HCT116 (cell line): ENCODE measurements at regions not wholly inside any gene's neighbourhood (a gene's known extent, or its start where the extent isn't known, plus 50 kb on each side); places are given as distances from the start of the nearest gene placed in this dataset.

Source experiments
- ATAC-seq: fragments of 200-7000 bp; cut with Tn5 transposase; 2 replicates; pipeline ENCODE4 v1.9.1; 2020; ENCODE audit warnings: mild to moderate bottlenecking, moderate library complexity
- BruUV-seq: library from RNA; stranded (reverse); fragments of 400-500 nt; replicated peaks from 2 replicates; lab custom pipeline; 2021; lab: Mats Ljungman, UMichigan
- CTCF ChIA-PET: fragments of 300-600 bp; sonication (Branson Sonifier 250); formaldehyde crosslinking; loops from one replicate; lab custom pipeline; 2021; ENCODE audit warnings: antibody characterized with exemption; lab: Charles Lee
- POLR2A ChIA-PET: fragments of 300-600, 350-600 bp; sonication (Branson Sonifier 250); formaldehyde crosslinking; loops from one replicate; lab custom pipeline; 2021; ENCODE audit warnings: antibody characterized with exemption; lab: Charles Lee
- RAD21 ChIA-PET, 2 experiments: fragments of 300-600 bp; sonication (Branson Sonifier 250); formaldehyde crosslinking; loops; one replicate each; lab custom pipeline; 2023; ENCODE audit warnings: low total read pairs in 2 of 2; ENCODE audit not compliant: uncharacterized antibody in 2 of 2, unreplicated experiment in 2 of 2, low non-redundant PET in 1 of 2; lab: Charles Lee
- DNase-seq: peaks from one replicate; pipeline ENCODE4 v3.0.0-alpha.2; 2010; ENCODE audit warnings: low read depth, low spot score
- H2AFZ ChIP-seq: fragments of 200-600 bp; shearing (Covaris generic), sonication (generic); 2 replicates; pipeline ENCODE4 v1.6.1; 2017; ENCODE audit warnings: low read depth, mixed run types, mixed read lengths, antibody characterized with exemption, low read length; ENCODE audit not compliant: poor library complexity, severe bottlenecking
- H3K27ac ChIP-seq: 2 replicates; pipeline ENCODE4 v1.5.1; 2012; ENCODE audit warnings: low read depth, low read length
- H3K27me3 ChIP-seq: fragments of 200-600 bp; sonication (generic); 2 replicates; pipeline ENCODE4 v1.6.1; 2016; ENCODE audit warnings: mixed run types, low read length, mixed read lengths; ENCODE audit not compliant: insufficient read depth
- H3K36me3 ChIP-seq, 2 experiments: fragments of 200-500 bp in 1 of 2; fragments of 200-600 bp in 1 of 2; sonication (Bioruptor generic) in 1 of 2; sonication (generic) in 1 of 2; 2 replicates each; pipeline versions ENCODE4 v1.5.1 to v1.6.1; 2014 to 2016; ENCODE audit warnings: low read length in 2 of 2, inconsistent platforms in 1 of 2, mixed read lengths in 1 of 2, mixed run types in 1 of 2; ENCODE audit not compliant: insufficient read depth in 2 of 2, control insufficient read depth in 1 of 2
- H3K4me1 ChIP-seq, 2 experiments: fragments of 200-600 bp in 1 of 2; sonication (generic) in 1 of 2; 2 replicates each; pipeline versions ENCODE4 v1.5.1 to v1.6.1; 2012 to 2017; ENCODE audit warnings: low read length in 2 of 2, inconsistent platforms in 1 of 2, mild to moderate bottlenecking in 1 of 2, mixed read lengths in 1 of 2, mixed run types in 1 of 2, moderate library complexity in 1 of 2; ENCODE audit not compliant: insufficient read depth in 2 of 2, control insufficient read depth in 1 of 2
- H3K4me2 ChIP-seq: fragments of 200-600 bp; sonication (generic); 2 replicates; pipeline ENCODE4 v1.6.1; 2017; ENCODE audit warnings: mixed run types, low read length, mixed read lengths
- H3K4me3 ChIP-seq, 2 experiments: fragments of 200-600 bp in 1 of 2; sonication (generic) in 1 of 2; replicated peaks in 1 of 2; 2 replicates each; pipeline ENCODE4 v1.5.1; 2011 to 2016; ENCODE audit warnings: low read length in 2 of 2, control low read depth in 1 of 2, low read depth in 1 of 2, mild to moderate bottlenecking in 1 of 2, mixed read lengths in 1 of 2, mixed run types in 1 of 2
- H3K79me2 ChIP-seq: fragments of 200-600 bp; sonication (generic); 2 replicates; pipeline ENCODE4 v1.6.1; 2017; ENCODE audit warnings: mild to moderate bottlenecking, mixed run types, low read length, moderate library complexity, mixed read lengths; ENCODE audit not compliant: insufficient read depth
- H3K9ac ChIP-seq: fragments of 200-600 bp; sonication (generic); 2 replicates; pipeline ENCODE4 v1.6.1; 2016; ENCODE audit warnings: low read length, mixed read lengths
- H3K9me2 ChIP-seq: fragments of 200-600 bp; sonication (generic), shearing (Covaris generic); 2 replicates; pipeline ENCODE4 v1.6.1; 2017; ENCODE audit warnings: mixed run types, mild to moderate bottlenecking, moderate library complexity; ENCODE audit not compliant: insufficient read depth
- H3K9me3 ChIP-seq, 2 experiments: fragments of 200-500 bp in 1 of 2; fragments of 200-600 bp in 1 of 2; sonication (Bioruptor generic) in 1 of 2; sonication (generic) in 1 of 2; 2 replicates each; pipeline ENCODE4 v1.6.1; 2014 to 2017; ENCODE audit warnings: low read length in 2 of 2, mixed read lengths in 2 of 2, inconsistent platforms in 1 of 2, low read depth in 1 of 2, mild to moderate bottlenecking in 1 of 2, mixed run types in 1 of 2, moderate library complexity in 1 of 2; ENCODE audit not compliant: control insufficient read depth in 1 of 2, insufficient read depth in 1 of 2
- H4K20me1 ChIP-seq: fragments of 200-600 bp; sonication (generic), shearing (Covaris generic); 2 replicates; pipeline ENCODE4 v1.6.1; 2017; ENCODE audit warnings: mixed run types, mild to moderate bottlenecking, moderate library complexity; ENCODE audit not compliant: insufficient read depth
- CEBPB ChIP-seq: IDR thresholded peaks from 2 replicates; pipeline ENCODE4 v1.6.1; 2012; ENCODE audit warnings: low read depth
- ELF1 ChIP-seq: IDR thresholded peaks from 2 replicates; pipeline ENCODE4 v1.6.1; 2012; ENCODE audit warnings: low read depth, borderline replicate concordance
- EZH2 ChIP-seq: fragments of 200-600 bp; sonication (generic); IDR thresholded peaks from 2 replicates; pipeline ENCODE4 v1.6.1; 2017; ENCODE audit warnings: antibody characterized with exemption, mixed run types
- EZH2phosphoT487 ChIP-seq: fragments of 200-600 bp; IDR thresholded peaks from 2 replicates; pipeline ENCODE4 v1.6.1; 2018; ENCODE audit warnings: antibody characterized with exemption, borderline replicate concordance
- FOSL1 ChIP-seq: IDR thresholded peaks from 2 replicates; pipeline ENCODE4 v1.6.1; 2012; ENCODE audit warnings: low read depth
- RAD21 ChIP-seq: IDR thresholded peaks from 2 replicates; pipeline ENCODE4 v1.6.1; 2012; ENCODE audit warnings: low read depth, mild to moderate bottlenecking
- SIN3A ChIP-seq: IDR thresholded peaks from 2 replicates; pipeline ENCODE4 v1.6.1; 2012; ENCODE audit warnings: low read depth
- SP1 ChIP-seq: IDR thresholded peaks from 2 replicates; pipeline ENCODE4 v1.6.1; 2012; ENCODE audit warnings: low read depth
- SRF ChIP-seq: IDR thresholded peaks from 2 replicates; pipeline ENCODE4 v1.6.1; 2012; ENCODE audit warnings: low read depth
- TCF7L2 ChIP-seq: IDR thresholded peaks from 2 replicates; pipeline ENCODE4 v1.7.0; 2011; ENCODE audit warnings: borderline replicate concordance, inconsistent platforms; ENCODE audit not compliant: insufficient read depth, insufficient read length; ENCODE audit errors: extremely low read depth
- ZFX ChIP-seq: fragments of 450-650 bp; IDR thresholded peaks from 2 replicates; pipeline ENCODE4 v1.6.1; 2017
- ZNF274 ChIP-seq: fragments of 200-500 bp; sonication (Bioruptor generic); IDR thresholded peaks from 2 replicates; pipeline ENCODE4 v1.6.1; 2014; ENCODE audit warnings: mild to moderate bottlenecking, low read depth, low read length, inconsistent platforms
- intact Hi-C: fragments of 100-400 bp; cut with micrococcal nuclease; formaldehyde crosslinking; loops from 2 replicates; pipeline ENCODE4 v1.10.0; 2022
- TF ChIP-seq, protein P1 (sequence below): IDR thresholded peaks from 2 replicates; pipeline ENCODE4 v1.6.1; 2012; ENCODE audit warnings: low read depth
- TF ChIP-seq, protein P2 (sequence below): IDR thresholded peaks from 2 replicates; pipeline ENCODE4 v1.6.1; 2012
- TF ChIP-seq, protein P3 (sequence below): IDR thresholded peaks from 2 replicates; pipeline ENCODE4 v1.6.1; 2012

DNA sequence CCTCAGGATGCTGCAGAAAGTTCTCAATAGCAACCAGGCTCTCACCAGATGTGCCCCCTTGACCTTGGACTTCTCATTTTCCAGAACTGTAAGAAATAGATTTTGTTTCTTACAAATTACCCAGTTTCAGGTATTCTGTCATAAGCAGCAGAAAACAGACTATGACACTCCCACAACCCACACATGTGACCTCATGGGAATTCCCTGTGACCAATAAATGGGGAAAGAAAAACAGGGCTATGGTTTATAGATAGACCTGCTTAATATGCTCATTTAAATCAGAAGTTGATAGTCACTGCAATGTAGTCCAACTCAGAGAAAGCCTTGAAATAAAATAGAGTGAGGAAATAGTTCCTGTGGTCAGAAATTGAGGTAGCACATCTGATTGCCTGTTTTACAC, 380.9 kb upstream of the PTBP2 start (continued):
- TF ChIP-seq FOSL1, result no peak

DNA sequence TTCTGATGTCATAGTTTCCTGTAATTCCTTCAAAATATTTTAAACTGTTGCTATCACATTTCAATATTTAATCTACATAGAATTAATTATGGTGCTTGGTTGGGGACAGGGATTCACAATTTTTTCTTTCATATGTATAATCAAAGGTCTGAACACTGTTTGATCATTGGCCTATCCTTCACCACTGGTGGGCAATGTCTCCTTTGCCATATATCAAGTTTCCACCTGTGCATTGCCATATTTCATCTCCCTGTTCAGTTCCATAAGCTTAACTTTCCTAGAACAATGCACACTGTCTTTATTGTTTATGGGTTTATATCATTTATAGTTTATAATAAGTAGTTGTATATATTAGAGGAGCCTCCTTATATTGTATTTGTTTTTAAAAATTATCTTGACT, 374.9 kb upstream of the PTBP2 start:
- Histone ChIP-seq H3K36me3 (no peaks in the 10 kb centered on the region), H3K27me3 (no peaks in the 10 kb centered on the region), H3K9ac (no peak overlapping the region), H3K79me2 (no peaks in the 10 kb centered on the region), H3K9me3 (no peaks in the 10 kb centered on the region), H3K4me3 (no peak overlapping the region), H3K9me2 (no peaks in the 10 kb centered on the region), H3K4me2 (no peak overlapping the region), H3K27ac (no peak overlapping the region), H4K20me1 (no peaks in the 10 kb centered on the region), H3K4me1 (no peaks in the 10 kb centered on the region), H2AFZ (peak overlapping the region; percentile 45)
- no peak for ATAC-seq
- CTCF ChIA-PET, result no interaction called here
- RAD21 ChIA-PET, result no interaction called here
- no TSS peak for BruUV-seq
- DNase-seq, result no peak
- POLR2A ChIA-PET, result no interaction called here
- TF ChIP-seq RAD21, result peak; percentile 40; the same call in 1 of the 2 replicates
- TF ChIP-seq, protein P1, sequence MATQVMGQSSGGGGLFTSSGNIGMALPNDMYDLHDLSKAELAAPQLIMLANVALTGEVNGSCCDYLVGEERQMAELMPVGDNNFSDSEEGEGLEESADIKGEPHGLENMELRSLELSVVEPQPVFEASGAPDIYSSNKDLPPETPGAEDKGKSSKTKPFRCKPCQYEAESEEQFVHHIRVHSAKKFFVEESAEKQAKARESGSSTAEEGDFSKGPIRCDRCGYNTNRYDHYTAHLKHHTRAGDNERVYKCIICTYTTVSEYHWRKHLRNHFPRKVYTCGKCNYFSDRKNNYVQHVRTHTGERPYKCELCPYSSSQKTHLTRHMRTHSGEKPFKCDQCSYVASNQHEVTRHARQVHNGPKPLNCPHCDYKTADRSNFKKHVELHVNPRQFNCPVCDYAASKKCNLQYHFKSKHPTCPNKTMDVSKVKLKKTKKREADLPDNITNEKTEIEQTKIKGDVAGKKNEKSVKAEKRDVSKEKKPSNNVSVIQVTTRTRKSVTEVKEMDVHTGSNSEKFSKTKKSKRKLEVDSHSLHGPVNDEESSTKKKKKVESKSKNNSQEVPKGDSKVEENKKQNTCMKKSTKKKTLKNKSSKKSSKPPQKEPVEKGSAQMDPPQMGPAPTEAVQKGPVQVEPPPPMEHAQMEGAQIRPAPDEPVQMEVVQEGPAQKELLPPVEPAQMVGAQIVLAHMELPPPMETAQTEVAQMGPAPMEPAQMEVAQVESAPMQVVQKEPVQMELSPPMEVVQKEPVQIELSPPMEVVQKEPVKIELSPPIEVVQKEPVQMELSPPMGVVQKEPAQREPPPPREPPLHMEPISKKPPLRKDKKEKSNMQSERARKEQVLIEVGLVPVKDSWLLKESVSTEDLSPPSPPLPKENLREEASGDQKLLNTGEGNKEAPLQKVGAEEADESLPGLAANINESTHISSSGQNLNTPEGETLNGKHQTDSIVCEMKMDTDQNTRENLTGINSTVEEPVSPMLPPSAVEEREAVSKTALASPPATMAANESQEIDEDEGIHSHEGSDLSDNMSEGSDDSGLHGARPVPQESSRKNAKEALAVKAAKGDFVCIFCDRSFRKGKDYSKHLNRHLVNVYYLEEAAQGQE, result no peak
- intact Hi-C loops, result no loop called here

DNA sequence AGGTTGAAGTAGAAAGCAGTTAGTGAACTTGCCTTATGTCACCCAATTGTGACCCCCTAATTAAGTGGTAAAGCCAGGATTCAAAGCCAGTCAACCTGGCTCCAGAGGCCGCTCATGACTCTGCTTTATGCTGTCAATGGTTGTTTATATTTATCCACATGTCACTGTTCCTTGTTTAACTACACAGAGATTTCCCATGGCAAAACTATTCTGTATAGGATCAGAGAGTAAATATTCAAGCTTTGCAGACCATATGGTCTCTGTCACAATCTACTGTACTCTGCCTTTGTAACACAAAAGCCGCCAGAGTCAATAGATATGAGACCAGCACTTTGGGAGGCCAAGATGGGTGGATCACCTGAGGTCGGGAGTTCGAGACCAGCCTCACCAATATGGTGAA, 371.7 kb upstream of the PTBP2 start:
- Histone ChIP-seq H3K36me3 (no peaks in the 10 kb centered on the region), H3K9me3 (no peaks in the 10 kb centered on the region), H3K9ac (no peak overlapping the region), H3K4me1 (no peaks in the 10 kb centered on the region), H3K9me2 (no peaks in the 10 kb centered on the region), H4K20me1 (no peaks in the 10 kb centered on the region), H3K4me3 (no peak overlapping the region), H3K27ac (no peak overlapping the region), H2AFZ (no peak overlapping the region), H3K79me2 (no peaks in the 10 kb centered on the region), H3K4me2 (no peak overlapping the region), H3K27me3 (no peaks in the 10 kb centered on the region)
- POLR2A ChIA-PET, result no interaction called here
- no peak for ATAC-seq
- TF ChIP-seq RAD21 (no peak), SP1 (no peak), SIN3A (no peak), CEBPB (no peak), EZH2 (no peak), ZNF274 (no peak), ELF1 (no peak), EZH2phosphoT487 (no peak), FOSL1 (no peak), TCF7L2 (no peak), ZFX (no peak), SRF (no peak)
- TF ChIP-seq, protein P2, sequence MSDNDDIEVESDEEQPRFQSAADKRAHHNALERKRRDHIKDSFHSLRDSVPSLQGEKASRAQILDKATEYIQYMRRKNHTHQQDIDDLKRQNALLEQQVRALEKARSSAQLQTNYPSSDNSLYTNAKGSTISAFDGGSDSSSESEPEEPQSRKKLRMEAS, result no peak
- TF ChIP-seq, protein P3, sequence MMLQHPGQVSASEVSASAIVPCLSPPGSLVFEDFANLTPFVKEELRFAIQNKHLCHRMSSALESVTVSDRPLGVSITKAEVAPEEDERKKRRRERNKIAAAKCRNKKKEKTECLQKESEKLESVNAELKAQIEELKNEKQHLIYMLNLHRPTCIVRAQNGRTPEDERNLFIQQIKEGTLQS, result no peak
- intact Hi-C loops, result no loop called here
- CTCF ChIA-PET, result no interaction called here
- RAD21 ChIA-PET, result no interaction called here
- BruUV-seq, result no TSS peak
- DNase-seq, result no peak
